Neural crest cell (in vitro differentiated cells): ENCODE measurements at regions not wholly inside any gene's neighbourhood (a gene's known extent, or its start where the extent isn't known, plus 50 kb on each side); places are given as distances from the start of the nearest gene placed in this dataset.

Experiments used
- DNase-seq: peaks from one replicate; pipeline ENCODE4 v3.0.0; 2021; ENCODE audit warnings: low read depth, mixed read lengths, low spot score
- H3K27ac Mint-ChIP-seq: one replicate; pipeline ENCODE4 v1.8.0; 2021; ENCODE audit warnings: mild to moderate bottlenecking, mixed read lengths; ENCODE audit not compliant: unreplicated experiment
- H3K27me3 Mint-ChIP-seq: 2 replicates; pipeline ENCODE4 v1.8.0; 2021; ENCODE audit warnings: low read depth, mild to moderate bottlenecking, mixed read lengths
- H3K36me3 Mint-ChIP-seq: 2 replicates; pipeline ENCODE4 v1.8.0; 2021; ENCODE audit warnings: low read depth, mild to moderate bottlenecking, mixed read lengths
- H3K4me1 Mint-ChIP-seq: 2 replicates; pipeline ENCODE4 v1.8.0; 2021; ENCODE audit warnings: mixed read lengths
- H3K4me3 Mint-ChIP-seq: one replicate; pipeline ENCODE4 v1.8.0; 2021; ENCODE audit warnings: mild to moderate bottlenecking, mixed read lengths
- H3K9me3 Mint-ChIP-seq: 2 replicates; pipeline ENCODE4 v1.8.0; 2021; ENCODE audit warnings: mixed read lengths
- CTCF ChIP-seq: fragments of 200-600 bp; sonication (generic); conservative IDR thresholded peaks from 2 replicates; pipeline ENCODE4 v1.5.0; 2021; ENCODE audit warnings: antibody characterized with exemption, mild to moderate bottlenecking

GRCh38 chr15:94638183-94638582 lies 406.8 kb downstream of the MCTP2 start:
- Mint-ChIP-seq H3K4me1 (no peaks in the 10 kb centered on the region), H3K9me3 (peaks cover 3% of the 10 kb centered on the region), H3K27ac (no peak overlapping the region), H3K27me3 (no peaks in the 10 kb centered on the region), H3K36me3 (no peaks in the 10 kb centered on the region), H3K4me3 (no peak overlapping the region)
- no peak for DNase-seq
- no peak for TF ChIP-seq CTCF

- Mint-ChIP-seq H3K4me1 (no peaks in the 10 kb centered on the region), H3K4me3 (no peak overlapping the region), H3K36me3 (no peaks in the 10 kb centered on the region), H3K27me3 (no peaks in the 10 kb centered on the region), H3K27ac (no peak overlapping the region), H3K9me3 (peaks cover 6% of the 10 kb centered on the region)
- no peak for TF ChIP-seq CTCF
- DNase-seq: no peak
Measured at GRCh38 chr15:94639701-94640100, 408.3 kb downstream of the MCTP2 start.

- peaks cover 8% of the 10 kb centered on the region for H3K9me3 Mint-ChIP-seq
Measured at GRCh38 chr15:94644433-94644832, 413.1 kb downstream of the MCTP2 start.

GRCh38 chr15:94653071-94653470 lies 421.7 kb downstream of the MCTP2 start:
- H3K36me3 Mint-ChIP-seq: no peaks in the 10 kb centered on the region
- no peak for TF ChIP-seq CTCF
- no peaks in the 10 kb centered on the region for H3K9me3 Mint-ChIP-seq
- DNase-seq: no peak
- H3K27me3 Mint-ChIP-seq: no peaks in the 10 kb centered on the region
- no peak overlapping the region for H3K27ac Mint-ChIP-seq
- H3K4me1 Mint-ChIP-seq: no peaks in the 10 kb centered on the region
- H3K4me3 Mint-ChIP-seq: no peak overlapping the region

More at GRCh38 chr15:94644433-94644832, 413.1 kb downstream of the MCTP2 start:
- TF ChIP-seq CTCF: no peak
- Mint-ChIP-seq H3K4me3 (no peak overlapping the region), H3K4me1 (no peaks in the 10 kb centered on the region), H3K27me3 (no peaks in the 10 kb centered on the region), H3K36me3 (no peaks in the 10 kb centered on the region), H3K27ac (no peak overlapping the region)
- no peak for DNase-seq

- Mint-ChIP-seq H3K27ac (no peak overlapping the region), H3K36me3 (no peaks in the 10 kb centered on the region), H3K4me3 (no peak overlapping the region), H3K4me1 (no peaks in the 10 kb centered on the region), H3K9me3 (no peaks in the 10 kb centered on the region), H3K27me3 (no peaks in the 10 kb centered on the region)
- TF ChIP-seq CTCF: no peak
- DNase-seq: no peak
Measured at GRCh38 chr15:94655249-94655880, 424.0 kb downstream of the MCTP2 start.
